ENCODE measurements at regions not wholly inside any gene's neighbourhood (a gene's known extent, or its start where the extent isn't known, plus 50 kb on each side); places are given as distances from the start of the nearest gene placed in this dataset.

- Histone ChIP-seq H3K36me3 (no peaks in the 10 kb centered on the region), H3K4me2 (no peak overlapping the region), H3K27ac (no peak overlapping the region), H4K20me1 (no peaks in the 10 kb centered on the region), H3K4me3 (no peak overlapping the region), H3K27me3 (no peaks in the 10 kb centered on the region), H3K9me3 (replicated peaks in 1 of 11) (peaks cover 0 to 5% (median 0%) of the 10 kb centered on the region in 11 experiments; a peak in 1 of 22 replicates), H3K4me1 (peaks cover 0 to 4% (median 0%) of the 10 kb centered on the region in 10 experiments; a peak in 1 of 20 replicates), H3K9ac (no peak overlapping the region)
- TF ChIP-seq Cebpa-rat (IDR thresholded peaks at IDR 0.05): no peak
Measured at GRCh38 chr5:74124826-74125225, 498.8 kb downstream of the ARHGEF28 start.

- TF ChIP-seq Cebpa-rat (IDR thresholded peaks at IDR 0.05): no peak
- Histone ChIP-seq H3K36me3 (no peaks in the 10 kb centered on the region), H3K9ac (no peak overlapping the region), H3K27ac (no peak overlapping the region), H4K20me1 (no peaks in the 10 kb centered on the region), H3K4me1 (peaks cover 0 to 4% (median 0%) of the 10 kb centered on the region in 10 experiments; a peak in 1 of 20 replicates), H3K27me3 (no peaks in the 10 kb centered on the region), H3K4me3 (no peak overlapping the region), H3K4me2 (no peak overlapping the region), H3K9me3 (replicated peaks in 1 of 11) (peaks cover 0 to 5% (median 0%) of the 10 kb centered on the region in 11 experiments; a peak in 1 of 22 replicates)
Measured at GRCh38 chr5:74123929-74124328, 497.9 kb downstream of the ARHGEF28 start.

GRCh38 chr5:74122979-74123590, 497.1 kb downstream of the ARHGEF28 start:
- no peak overlapping the region for H3K4me3 ChIP-seq
- H3K4me1 ChIP-seq: peaks cover 0 to 4% (median 0%) of the 10 kb centered on the region in 10 experiments; a peak in 2 of 20 replicates
- no peak overlapping the region for H3K9ac ChIP-seq
- H3K36me3 ChIP-seq: no peaks in the 10 kb centered on the region
- H3K9me3 ChIP-seq (replicated peaks in 1 of 11): peaks cover 0 to 6% (median 0%) of the 10 kb centered on the region in 11 experiments; a peak in 2 of 22 replicates
- TF ChIP-seq Cebpa-rat (IDR thresholded peaks at IDR 0.05): no peak
- H3K27me3 ChIP-seq: no peaks in the 10 kb centered on the region
- no peak overlapping the region for H3K4me2 ChIP-seq
- H4K20me1 ChIP-seq: no peaks in the 10 kb centered on the region
- no peak overlapping the region for H3K27ac ChIP-seq

- H3K4me2 ChIP-seq: 0 out of 22 replicates have a peak overlapping the region, but pooled peaks of 1 of the 11 experiments have one; percentile 8
- H3K27ac ChIP-seq: no peak overlapping the region
- no peak for TF ChIP-seq Cebpa-rat (IDR thresholded peaks at IDR 0.05)
- no peaks in the 10 kb centered on the region for H4K20me1 ChIP-seq
- H3K4me1 ChIP-seq: peaks cover 0 to 4% (median 0%) of the 10 kb centered on the region in 10 experiments; a peak in 2 of 20 replicates
- H3K9me3 ChIP-seq (replicated peaks in 1 of 11): peaks cover 0 to 7% (median 0%) of the 10 kb centered on the region in 11 experiments; a peak in 2 of 22 replicates
- no peaks in the 10 kb centered on the region for H3K27me3 ChIP-seq
- no peak overlapping the region for H3K9ac ChIP-seq
- H3K4me3 ChIP-seq: no peak overlapping the region
- no peaks in the 10 kb centered on the region for H3K36me3 ChIP-seq
Measured at GRCh38 chr5:74122175-74122574, 496.2 kb downstream of the ARHGEF28 start.

GRCh38 chr5:74120585-74120984, 494.6 kb downstream of the ARHGEF28 start:
- Histone ChIP-seq H3K9ac (no peak overlapping the region), H3K4me1 (peaks cover 0 to 4% (median 0%) of the 10 kb centered on the region in 10 experiments; a peak in 2 of 20 replicates), H3K4me2 (no peak overlapping the region), H3K9me3 (replicated peaks in 1 of 11) (peaks cover 0 to 7% (median 0%) of the 10 kb centered on the region in 11 experiments; a peak in 2 of 22 replicates), H3K27me3 (no peaks in the 10 kb centered on the region), H3K4me3 (no peak overlapping the region), H3K36me3 (no peaks in the 10 kb centered on the region), H3K27ac (no peak overlapping the region), H4K20me1 (no peaks in the 10 kb centered on the region)
- no peak for TF ChIP-seq Cebpa-rat (IDR thresholded peaks at IDR 0.05)

- H3K9ac ChIP-seq: no peak overlapping the region
- H3K4me2 ChIP-seq: no peak overlapping the region
- H3K27me3 ChIP-seq: no peaks in the 10 kb centered on the region
- no peak; a peak in 1 of 22 replicates for TF ChIP-seq Cebpa-rat (IDR thresholded peaks at IDR 0.05)
- no peaks in the 10 kb centered on the region for H3K36me3 ChIP-seq
- H3K4me3 ChIP-seq: no peak overlapping the region
- peaks cover 0 to 4% (median 0%) of the 10 kb centered on the region in 10 experiments; a peak in 2 of 20 replicates for H3K4me1 ChIP-seq
- no peaks in the 10 kb centered on the region for H4K20me1 ChIP-seq
- peaks cover 0 to 7% (median 0%) of the 10 kb centered on the region in 11 experiments; a peak in 2 of 22 replicates for H3K9me3 ChIP-seq (replicated peaks in 1 of 11)
- H3K27ac ChIP-seq: no peak overlapping the region
Measured at GRCh38 chr5:74118071-74118470, 492.1 kb downstream of the ARHGEF28 start.

- Histone ChIP-seq H4K20me1 (no peaks in the 10 kb centered on the region), H3K4me1 (peaks cover 0 to under 1% (median 0%) of the 10 kb centered on the region in 10 experiments; a peak in 2 of 20 replicates), H3K27me3 (no peaks in the 10 kb centered on the region), H3K9ac (no peak overlapping the region), H3K36me3 (no peaks in the 10 kb centered on the region), H3K4me3 (no peak overlapping the region), H3K4me2 (no peak overlapping the region), H3K9me3 (replicated peaks in 1 of 11) (peaks cover 0 to 7% (median 0%) of the 10 kb centered on the region in 11 experiments; a peak in 2 of 22 replicates), H3K27ac (no peak overlapping the region)
- no peak for TF ChIP-seq Cebpa-rat (IDR thresholded peaks at IDR 0.05)
Measured at GRCh38 chr5:74116984-74117383, 491.0 kb downstream of the ARHGEF28 start.

GRCh38 chr5:74116266-74116665, 490.3 kb downstream of the ARHGEF28 start:
- H3K9ac ChIP-seq: no peak overlapping the region
- no peaks in the 10 kb centered on the region for H3K36me3 ChIP-seq
- TF ChIP-seq Cebpa-rat (IDR thresholded peaks at IDR 0.05): no peak
- no peak overlapping the region for H3K4me2 ChIP-seq
- no peak overlapping the region for H3K27ac ChIP-seq
- H3K9me3 ChIP-seq (replicated peaks in 1 of 11): peaks cover 0 to 7% (median 0%) of the 10 kb centered on the region in 11 experiments; a peak in 2 of 22 replicates
- no peaks in the 10 kb centered on the region for H3K27me3 ChIP-seq
- no peaks in the 10 kb centered on the region for H4K20me1 ChIP-seq
- H3K4me3 ChIP-seq: no peak overlapping the region
- H3K4me1 ChIP-seq: no peaks in the 10 kb centered on the region; a peak in 1 of 20 replicates

- Histone ChIP-seq H3K27ac (no peak overlapping the region), H3K9me3 (replicated peaks in 1 of 11) (peaks cover 0 to 7% (median 0%) of the 10 kb centered on the region in 11 experiments; a peak in 1 of 22 replicates), H3K36me3 (no peaks in the 10 kb centered on the region), H3K9ac (no peak overlapping the region), H3K4me3 (no peak overlapping the region), H3K4me1 (no peaks in the 10 kb centered on the region; a peak in 1 of 20 replicates), H3K27me3 (no peaks in the 10 kb centered on the region), H3K4me2 (no peak overlapping the region), H4K20me1 (no peaks in the 10 kb centered on the region)
- TF ChIP-seq Cebpa-rat (IDR thresholded peaks at IDR 0.05): no peak
Measured at GRCh38 chr5:74113927-74114326, 487.9 kb downstream of the ARHGEF28 start.

- H4K20me1 ChIP-seq: no peaks in the 10 kb centered on the region
- H3K9ac ChIP-seq: no peak overlapping the region
- H3K36me3 ChIP-seq: no peaks in the 10 kb centered on the region
Measured at GRCh38 chr5:74113196-74113540, 487.2 kb downstream of the ARHGEF28 start.

More at GRCh38 chr5:74113196-74113540, 487.2 kb downstream of the ARHGEF28 start:
- H3K4me2 ChIP-seq: no peak overlapping the region
- H3K27me3 ChIP-seq: no peaks in the 10 kb centered on the region
- no peak overlapping the region for H3K4me3 ChIP-seq
- H3K4me1 ChIP-seq: no peaks in the 10 kb centered on the region
- H3K9me3 ChIP-seq (replicated peaks in 1 of 11): peaks cover 0 to 2% (median 0%) of the 10 kb centered on the region in 11 experiments; a peak in 1 of 22 replicates
- H3K27ac ChIP-seq: no peak overlapping the region
- TF ChIP-seq Cebpa-rat (IDR thresholded peaks at IDR 0.05): no peak
